CD4-positive, alpha-beta T cell (primary cell): ENCODE measurements at regions not wholly inside any gene's neighbourhood (a gene's known extent, or its start where the extent isn't known, plus 50 kb on each side); places are given as distances from the start of the nearest gene placed in this dataset.

Experiments used
- ATAC-seq: fragments of 200-7000 bp; cut with Tn5 transposase; one replicate; pipeline ENCODE4 v1.10.0; 2022; ENCODE audit warnings: mild to moderate bottlenecking; ENCODE audit not compliant: poor library complexity
- CTCF ChIA-PET: fragments of 350-600 bp; sonication (Branson Sonifier 250); formaldehyde crosslinking; loops from one replicate; lab custom pipeline; 2021; ENCODE audit warnings: antibody characterized with exemption, inconsistent platforms; lab: Charles Lee
- POLR2A ChIA-PET: fragments of 350-600 bp; sonication (Branson Sonifier 250); formaldehyde crosslinking; loops from one replicate; lab custom pipeline; 2021; ENCODE audit warnings: antibody characterized with exemption, inconsistent platforms; lab: Charles Lee
- DNase-seq, 14 experiments: peaks; one replicate each; pipeline ENCODE4 v3.0.0-alpha.2; 2013 to 2020; ENCODE audit warnings: mixed read lengths in 2 of 14
- H3K27ac ChIP-seq, 2 donors: one replicate each; pipeline versions ENCODE4 v1.5.1 to v1.7.0; 2013; ENCODE audit warnings: low read length in 2 of 2, low read depth in 1 of 2, mild to moderate bottlenecking in 1 of 2
- H3K27me3 ChIP-seq, 2 experiments: 1 replicate in 1 of 2; 2 replicates in 1 of 2; pipeline versions ENCODE4 v1.6.1 to v1.7.0; 2013; ENCODE audit warnings: low read length in 2 of 2, control low read depth in 1 of 2, mild to moderate bottlenecking in 1 of 2, moderate library complexity in 1 of 2; ENCODE audit not compliant: insufficient read depth in 2 of 2, control insufficient read depth in 1 of 2
- H3K36me3 ChIP-seq: one replicate; pipeline ENCODE4 v1.6.1; 2013; ENCODE audit warnings: low read length, control low read depth; ENCODE audit not compliant: insufficient read depth
- H3K4me1 ChIP-seq: one replicate; pipeline ENCODE4 v1.6.1; 2013; ENCODE audit warnings: low read length, control low read depth; ENCODE audit not compliant: insufficient read depth
- H3K4me3 ChIP-seq: one replicate; pipeline ENCODE4 v1.5.1; 2013; ENCODE audit warnings: mild to moderate bottlenecking, low read length, moderate library complexity
- H3K9me3 ChIP-seq, 2 experiments: 1 replicate in 1 of 2; 2 replicates in 1 of 2; pipeline versions ENCODE4 v1.6.1 to v1.7.0; 2013; ENCODE audit warnings: low read length in 2 of 2, mild to moderate bottlenecking in 2 of 2, control low read depth in 1 of 2, moderate library complexity in 1 of 2; ENCODE audit not compliant: control insufficient read depth in 1 of 2, insufficient read depth in 1 of 2
- H3K27ac Mint-ChIP-seq: one replicate; pipeline ENCODE4 v1.8.0; 2020; ENCODE audit warnings: mixed read lengths
- H3K27me3 Mint-ChIP-seq: one replicate; pipeline ENCODE4 v1.8.0; 2021; ENCODE audit warnings: mixed read lengths
- H3K36me3 Mint-ChIP-seq: one replicate; pipeline ENCODE4 v1.8.0; 2021; ENCODE audit warnings: low read depth, mixed read lengths
- H3K4me1 Mint-ChIP-seq: one replicate; pipeline ENCODE4 v1.8.0; 2021; ENCODE audit warnings: low read depth, mixed read lengths
- H3K4me3 Mint-ChIP-seq: one replicate; pipeline ENCODE4 v1.8.0; 2020; ENCODE audit warnings: mild to moderate bottlenecking, mixed read lengths
- H3K9me3 Mint-ChIP-seq: one replicate; pipeline ENCODE4 v1.8.0; 2020; ENCODE audit warnings: mixed read lengths
- intact Hi-C, 2 experiments: fragments of 100-400 bp; cut with DNase I in 1 of 2; cut with micrococcal nuclease in 1 of 2; formaldehyde crosslinking; loops; one replicate each; pipeline versions ENCODE4 v1.15.1 to v1.9.0; 2023 to 2025; cut with DNase I, micrococcal nuclease
- TF ChIP-seq, protein P1 (sequence below): fragments of 200-600 bp; IDR thresholded peaks from one replicate; pipeline ENCODE4 v1.8.0; 2022; ENCODE audit warnings: antibody characterized with exemption, mild to moderate bottlenecking

DNA sequence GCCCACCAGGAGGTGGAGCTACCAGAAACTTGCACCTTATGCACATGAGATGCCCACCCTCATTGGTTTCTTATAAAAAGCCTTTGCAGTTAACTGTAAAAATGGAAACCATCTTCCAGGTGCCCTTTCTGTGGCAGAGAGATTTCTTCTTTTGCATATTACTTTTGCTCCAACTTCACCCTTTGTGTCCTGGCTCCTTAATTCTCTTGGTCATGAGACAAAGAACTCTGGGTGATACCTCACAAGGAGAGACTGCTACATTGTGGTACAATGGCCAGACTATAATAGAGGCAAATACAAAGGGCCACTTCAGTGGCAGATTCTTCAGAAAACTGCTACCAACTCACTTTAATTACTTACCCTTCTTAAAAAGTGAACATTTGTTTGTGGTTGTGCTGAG, 76.4 kb upstream of the PTER start:
- Mint-ChIP-seq H3K27ac (no peak overlapping the region), H3K27me3 (no peaks in the 10 kb centered on the region), H3K9me3 (peaks cover 4% of the 10 kb centered on the region), H3K4me3 (no peak overlapping the region), H3K36me3 (no peaks in the 10 kb centered on the region), H3K4me1 (no peaks in the 10 kb centered on the region)
- Histone ChIP-seq H3K4me3 (no peak overlapping the region), H3K9me3 (no peaks in the 10 kb centered on the region), H3K36me3 (no peaks in the 10 kb centered on the region), H3K4me1 (no peaks in the 10 kb centered on the region), H3K27ac (no peak overlapping the region), H3K27me3 (no peaks in the 10 kb centered on the region)
- CTCF ChIA-PET = no interaction called here
- intact Hi-C loops = no loop called here
- DNase-seq (no peak), ATAC-seq (no peak)
- TF ChIP-seq, protein P1, sequence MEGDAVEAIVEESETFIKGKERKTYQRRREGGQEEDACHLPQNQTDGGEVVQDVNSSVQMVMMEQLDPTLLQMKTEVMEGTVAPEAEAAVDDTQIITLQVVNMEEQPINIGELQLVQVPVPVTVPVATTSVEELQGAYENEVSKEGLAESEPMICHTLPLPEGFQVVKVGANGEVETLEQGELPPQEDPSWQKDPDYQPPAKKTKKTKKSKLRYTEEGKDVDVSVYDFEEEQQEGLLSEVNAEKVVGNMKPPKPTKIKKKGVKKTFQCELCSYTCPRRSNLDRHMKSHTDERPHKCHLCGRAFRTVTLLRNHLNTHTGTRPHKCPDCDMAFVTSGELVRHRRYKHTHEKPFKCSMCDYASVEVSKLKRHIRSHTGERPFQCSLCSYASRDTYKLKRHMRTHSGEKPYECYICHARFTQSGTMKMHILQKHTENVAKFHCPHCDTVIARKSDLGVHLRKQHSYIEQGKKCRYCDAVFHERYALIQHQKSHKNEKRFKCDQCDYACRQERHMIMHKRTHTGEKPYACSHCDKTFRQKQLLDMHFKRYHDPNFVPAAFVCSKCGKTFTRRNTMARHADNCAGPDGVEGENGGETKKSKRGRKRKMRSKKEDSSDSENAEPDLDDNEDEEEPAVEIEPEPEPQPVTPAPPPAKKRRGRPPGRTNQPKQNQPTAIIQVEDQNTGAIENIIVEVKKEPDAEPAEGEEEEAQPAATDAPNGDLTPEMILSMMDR = no peak
- POLR2A ChIA-PET = no interaction called here

DNA sequence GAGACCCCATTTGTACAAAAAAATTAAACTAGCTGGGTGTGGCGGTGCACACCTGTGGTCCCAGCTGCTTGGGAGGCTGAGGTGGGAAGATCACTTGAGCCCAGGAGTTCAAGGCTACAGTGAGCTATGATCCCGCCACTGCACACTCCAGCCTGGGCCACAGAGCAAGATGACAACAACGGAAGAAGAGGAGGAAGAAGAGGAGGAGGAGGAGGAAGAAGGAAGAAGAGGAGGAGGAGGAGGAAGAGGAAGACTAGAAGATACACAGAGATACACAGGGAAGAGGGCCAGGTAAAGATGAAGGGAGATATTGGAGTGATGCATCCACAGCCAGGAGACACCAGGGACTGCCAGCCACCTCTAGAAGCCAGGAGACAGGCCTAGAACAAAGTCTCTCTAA, 75.7 kb upstream of the PTER start:
- POLR2A ChIA-PET = no interaction called here

DNA sequence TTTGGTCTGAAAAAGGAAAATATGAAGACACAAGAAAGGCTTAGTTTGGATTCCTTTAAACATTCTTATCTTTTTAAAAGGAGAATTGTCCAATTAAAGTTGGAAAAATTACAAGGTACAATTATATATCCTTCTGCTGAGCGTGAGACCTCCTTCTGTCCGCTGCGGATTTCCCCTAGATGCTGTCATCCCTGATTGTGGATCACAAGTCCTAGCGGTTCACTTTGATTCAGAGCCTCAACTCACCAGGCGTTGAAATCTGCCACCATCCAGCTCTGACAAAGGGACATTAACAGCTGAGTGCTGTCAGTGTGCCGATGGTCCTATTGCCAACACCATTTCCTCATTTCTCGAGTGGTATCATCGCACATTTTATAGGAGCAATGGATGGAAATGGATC, 73.1 kb upstream of the PTER start:
- H3K9me3 Mint-ChIP-seq = peaks cover 4% of the 10 kb centered on the region
- no peaks in the 10 kb centered on the region for H3K36me3 ChIP-seq
- DNase-seq = no peak
- H3K4me3 ChIP-seq = no peak overlapping the region
- H3K27ac ChIP-seq = no peak overlapping the region
- ATAC-seq = no peak
- no peaks in the 10 kb centered on the region for H3K4me1 Mint-ChIP-seq
- H3K27me3 Mint-ChIP-seq = peaks cover 25% of the 10 kb centered on the region
- no peak overlapping the region for H3K27ac Mint-ChIP-seq
- H3K9me3 ChIP-seq = peaks cover 0 to 5% of the 10 kb centered on the region in 2 experiments
- ChIA-PET CTCF (no interaction called here), POLR2A (no interaction called here)
- no peaks in the 10 kb centered on the region for H3K4me1 ChIP-seq
- intact Hi-C loops = no loop called here
- H3K27me3 ChIP-seq = peaks cover 0 to 2% of the 10 kb centered on the region in 2 experiments
- TF ChIP-seq, protein P1 = no peak
- no peaks in the 10 kb centered on the region for H3K36me3 Mint-ChIP-seq
- no peak overlapping the region for H3K4me3 Mint-ChIP-seq

More for the DNA sequence above, 75.7 kb upstream of the PTER start:
- Histone ChIP-seq H3K9me3 (no peaks in the 10 kb centered on the region), H3K36me3 (no peaks in the 10 kb centered on the region), H3K27ac (no peak overlapping the region), H3K27me3 (no peaks in the 10 kb centered on the region), H3K4me3 (no peak overlapping the region), H3K4me1 (no peaks in the 10 kb centered on the region)
- H3K27me3 Mint-ChIP-seq = no peaks in the 10 kb centered on the region
- H3K4me1 Mint-ChIP-seq = no peaks in the 10 kb centered on the region
- no peak for DNase-seq
- CTCF ChIA-PET = no interaction called here
- intact Hi-C loops = no loop called here
- H3K36me3 Mint-ChIP-seq = no peaks in the 10 kb centered on the region
- TF ChIP-seq, protein P1 = no peak
- no peak for ATAC-seq
- no peak overlapping the region for H3K4me3 Mint-ChIP-seq
- H3K9me3 Mint-ChIP-seq = peaks cover 4% of the 10 kb centered on the region
- no peak overlapping the region for H3K27ac Mint-ChIP-seq
